GM18951 (cell line): ENCODE measurements at regions not wholly inside any gene's neighbourhood (a gene's known extent, or its start where the extent isn't known, plus 50 kb on each side); places are given as distances from the start of the nearest gene placed in this dataset.

Experiments used
- POLR2A ChIP-seq: IDR thresholded peaks from 4 replicates; pipeline ENCODE4 v1.6.1; 2011; ENCODE audit warnings: mild to moderate bottlenecking; ENCODE audit not compliant: insufficient read length, insufficient read depth; ENCODE audit errors: extremely low read depth
- in situ Hi-C: fragments of 300-500 bp; cut with MboI; formaldehyde crosslinking; loops from one replicate; pipeline ENCODE4 v1.12.0; 2022; ENCODE audit warnings: low sequenced_read_pairs, mixed read lengths, inconsistent platforms; ENCODE audit not compliant: unreplicated experiment

GRCh38 chr1:195568389-195568788, 1039.9 kb downstream of the KCNT2 start:
- TF ChIP-seq POLR2A = no peak
- in situ Hi-C loops = no loop called here

- in situ Hi-C loops = no loop called here
- no peak for TF ChIP-seq POLR2A
Observed at GRCh38 chr1:195562074-195562473, 1046.2 kb downstream of the KCNT2 start.

GRCh38 chr1:195550071-195550862, 1058.0 kb downstream of the KCNT2 start:
- in situ Hi-C loops = no loop called here
- TF ChIP-seq POLR2A = no peak

GRCh38 chr1:195530961-195531360, 1077.3 kb downstream of the KCNT2 start:
- in situ Hi-C loops = no loop called here
- TF ChIP-seq POLR2A = no peak

- in situ Hi-C loops = no loop called here
- TF ChIP-seq POLR2A = no peak
Observed at GRCh38 chr1:195529881-195530280, 1078.4 kb downstream of the KCNT2 start.

- in situ Hi-C loops = no loop called here
- no peak for TF ChIP-seq POLR2A
Observed at GRCh38 chr1:195520757-195521156, 1087.5 kb downstream of the KCNT2 start.

- in situ Hi-C loops = no loop called here
- no peak for TF ChIP-seq POLR2A
Observed at GRCh38 chr1:195516036-195516435, 1092.2 kb downstream of the KCNT2 start.

GRCh38 chr1:195511501-195511900, 1096.7 kb downstream of the KCNT2 start:
- in situ Hi-C loops = no loop called here
- TF ChIP-seq POLR2A = no peak

- in situ Hi-C loops = no loop called here
Observed at GRCh38 chr1:195501118-195501517, 1107.1 kb downstream of the KCNT2 start.

GRCh38 chr1:195495720-195496635, 1112.3 kb downstream of the KCNT2 start:
- no peak for TF ChIP-seq POLR2A
- in situ Hi-C loops = no loop called here

More at GRCh38 chr1:195501118-195501517, 1107.1 kb downstream of the KCNT2 start:
- no peak for TF ChIP-seq POLR2A

- in situ Hi-C loops = no loop called here
- no peak for TF ChIP-seq POLR2A
Observed at GRCh38 chr1:195482137-195482536, 1126.1 kb downstream of the KCNT2 start.

GRCh38 chr1:195481293-195481692, 1126.9 kb downstream of the KCNT2 start:
- in situ Hi-C loops = no loop called here
- TF ChIP-seq POLR2A = no peak

- in situ Hi-C loops = no loop called here
- no peak for TF ChIP-seq POLR2A
Observed at GRCh38 chr1:195475568-195475967, 1132.7 kb downstream of the KCNT2 start.
